ENCODE measurements at regions not wholly inside any gene's neighbourhood (a gene's known extent, or its start where the extent isn't known, plus 50 kb on each side); places are given as distances from the start of the nearest gene placed in this dataset.

- DNase-seq = no peak
Measured at GRCh38 chr5:125149110-125149509, 402.7 kb upstream of the ZNF608 start.

GRCh38 chr5:125149527-125149926 lies 403.1 kb upstream of the ZNF608 start:
- DNase-seq = no peak

- no peak for DNase-seq
Measured at GRCh38 chr5:125150041-125150669, 403.7 kb upstream of the ZNF608 start.

GRCh38 chr5:125151150-125151900 lies 404.9 kb upstream of the ZNF608 start:
- DNase-seq = no peak

GRCh38 chr5:125152044-125152443 lies 405.6 kb upstream of the ZNF608 start:
- DNase-seq = no peak

GRCh38 chr5:125152461-125153189 lies 406.2 kb upstream of the ZNF608 start:
- DNase-seq = no peak

- DNase-seq = no peak
Measured at GRCh38 chr5:125153231-125153630, 406.8 kb upstream of the ZNF608 start.

- no peak for DNase-seq
Measured at GRCh38 chr5:125154301-125155110, 408.1 kb upstream of the ZNF608 start.

GRCh38 chr5:125160787-125161502 lies 414.5 kb upstream of the ZNF608 start:
- no peak for DNase-seq

- no peak for DNase-seq
Measured at GRCh38 chr5:125162714-125163113, 416.3 kb upstream of the ZNF608 start.

- DNase-seq = no peak
Measured at GRCh38 chr5:125169396-125169795, 423.0 kb upstream of the ZNF608 start.

- no peak for DNase-seq
Measured at GRCh38 chr5:125171641-125172040, 425.2 kb upstream of the ZNF608 start.

- no peak for DNase-seq
Measured at GRCh38 chr5:125175348-125176004, 429.0 kb upstream of the ZNF608 start.

GRCh38 chr5:125176005-125176390 lies 429.6 kb upstream of the ZNF608 start:
- DNase-seq = no peak

GRCh38 chr5:125177340-125177739 lies 430.9 kb upstream of the ZNF608 start:
- DNase-seq = no peak

- no peak for DNase-seq
Measured at GRCh38 chr5:125179612-125180011, 433.2 kb upstream of the ZNF608 start.

GRCh38 chr5:125180231-125180829 lies 433.9 kb upstream of the ZNF608 start:
- no peak for DNase-seq

- DNase-seq = no peak
Measured at GRCh38 chr5:125181159-125181558, 434.7 kb upstream of the ZNF608 start.

GRCh38 chr5:125181955-125182354 lies 435.5 kb upstream of the ZNF608 start:
- DNase-seq = no peak

- DNase-seq = no peak
Measured at GRCh38 chr5:125185740-125186139, 439.3 kb upstream of the ZNF608 start.

- DNase-seq = no peak
Measured at GRCh38 chr5:125186911-125187375, 440.5 kb upstream of the ZNF608 start.

All from NCI-H187 (cell line).